GM12878 (cell line): ENCODE measurements at regions not wholly inside any gene's neighbourhood (a gene's known extent, or its start where the extent isn't known, plus 50 kb on each side); places are given as distances from the start of the nearest gene placed in this dataset.

ENCODE experiments used
- ATAC-seq: fragments of 200-7000 bp; cut with Tn5 transposase; 3 replicates; pipeline ENCODE4 v1.9.1; 2020; ENCODE audit warnings: mild to moderate bottlenecking, moderate library complexity
- BruUV-seq: library from RNA; stranded (reverse); fragments of 400-500 nt; replicated peaks from 2 replicates; lab custom pipeline; 2021; lab: Mats Ljungman, UMichigan
- CTCF ChIA-PET: fragments of 300-600 bp; sonication (Branson Sonifier 250); formaldehyde crosslinking; extraction: SDS; loops from one replicate; lab custom pipeline; 2021; ENCODE audit warnings: inconsistent platforms; lab: Yijun Ruan, JAX
- POLR2A ChIA-PET: fragments of 350-600 bp; formaldehyde crosslinking; extraction: SDS; loops from one replicate; lab custom pipeline; 2021; ENCODE audit warnings: inconsistent platforms; lab: Charles Lee
- RAD21 ChIA-PET: fragments of 300-600 bp; sonication (Branson Sonifier 250); formaldehyde crosslinking; loops from one replicate; lab custom pipeline; 2023; ENCODE audit warnings: antibody characterized with exemption; ENCODE audit not compliant: unreplicated experiment; lab: Charles Lee
- SMC1A ChIA-PET: fragments of 300-600 bp; sonication (Branson Sonifier 250); formaldehyde crosslinking; loops from one replicate; lab custom pipeline; 2023; ENCODE audit not compliant: unreplicated experiment, uncharacterized antibody; lab: Charles Lee
- DNase-seq: peaks from one replicate; pipeline ENCODE4 v3.0.0-alpha.2; 2011; ENCODE audit warnings: low read depth, low spot score
- FAIRE-seq: peaks from 3 replicates; lab custom pipeline; 2011; peaks lifted over from hg19 to GRCh38; lab: Jason Lieb, UNC
- H2AFZ ChIP-seq: 2 replicates; pipeline ENCODE4 v1.6.0; 2011; ENCODE audit warnings: low read depth, low read length, control low read depth; ENCODE audit not compliant: control insufficient read depth
- H3K27ac ChIP-seq: 2 replicates; pipeline ENCODE4 v1.5.1; 2011; ENCODE audit warnings: control low read depth; ENCODE audit not compliant: control insufficient read depth, insufficient read depth
- H3K27me3 ChIP-seq, 2 experiments: replicated peaks in 1 of 2; 2 replicates each; pipeline versions ENCODE4 v1.6.0 to v1.6.1; 2011; ENCODE audit warnings: low read length in 1 of 2; ENCODE audit not compliant: control insufficient read depth in 2 of 2, insufficient read depth in 2 of 2
- H3K36me3 ChIP-seq, 2 experiments: 2 replicates each; pipeline ENCODE4 v1.5.1; 2011; ENCODE audit warnings: low read length in 1 of 2; ENCODE audit not compliant: control insufficient read depth in 2 of 2, insufficient read depth in 2 of 2
- H3K4me1 ChIP-seq: 2 replicates; pipeline ENCODE4 v1.6.1; 2011; ENCODE audit warnings: mild to moderate bottlenecking, low read length, moderate library complexity, mixed read lengths; ENCODE audit not compliant: control insufficient read depth, insufficient read depth
- H3K4me2 ChIP-seq: 2 replicates; pipeline ENCODE4 v1.6.0; 2011; ENCODE audit warnings: control low read depth; ENCODE audit not compliant: control insufficient read depth, insufficient read depth
- H3K4me3 ChIP-seq: fragments of 200-600 bp; sonication (generic); 2 replicates; pipeline ENCODE4 v1.5.1; 2016
- H3K79me2 ChIP-seq: 2 replicates; pipeline ENCODE4 v1.6.0; 2011; ENCODE audit warnings: low read length; ENCODE audit not compliant: control insufficient read depth, insufficient read depth
- H3K9ac ChIP-seq: 2 replicates; pipeline ENCODE4 v1.8.0; 2011; ENCODE audit warnings: low read length, control low read depth, mixed read lengths; ENCODE audit not compliant: control insufficient read depth, insufficient read depth
- H3K9me3 ChIP-seq: replicated peaks from 3 replicates; pipeline ENCODE4 v1.5.1; 2011; ENCODE audit warnings: mild to moderate bottlenecking, low read length; ENCODE audit not compliant: control insufficient read depth, insufficient read depth
- H4K20me1 ChIP-seq: 2 replicates; pipeline ENCODE4 v1.6.0; 2011; ENCODE audit not compliant: control insufficient read depth, insufficient read depth
- BACH1 ChIP-seq: fragments of 450-650 bp; IDR thresholded peaks from 2 replicates; pipeline ENCODE4 v1.6.1; 2017; ENCODE audit warnings: mild to moderate bottlenecking, borderline replicate concordance
- CBFB ChIP-seq: IDR thresholded peaks from 2 replicates; pipeline ENCODE4 v1.6.1; 2016; ENCODE audit warnings: antibody characterized with exemption, low read depth
- GATAD2B ChIP-seq: fragments of 450-650 bp; conservative IDR thresholded peaks from 2 replicates; pipeline ENCODE4 v1.6.1; 2017; ENCODE audit warnings: low read depth, mild to moderate bottlenecking, moderate library complexity
- IKZF2 ChIP-seq, 2 experiments: fragments of 450-650 bp; IDR thresholded peaks; 2 replicates each; pipeline ENCODE4 v1.6.1; 2017; ENCODE audit warnings: mild to moderate bottlenecking in 2 of 2, moderate library complexity in 2 of 2
- MEF2B ChIP-seq: fragments of 450-650 bp; IDR thresholded peaks from 2 replicates; pipeline ENCODE4 v1.6.1; 2018; ENCODE audit warnings: mild to moderate bottlenecking, moderate library complexity; ENCODE audit not compliant: partially characterized antibody, poor library complexity, severe bottlenecking
- RAD21 ChIP-seq: IDR thresholded peaks from 2 replicates; pipeline ENCODE4 v1.6.1; 2011; ENCODE audit warnings: mild to moderate bottlenecking, low read depth, low read length, moderate library complexity; ENCODE audit not compliant: insufficient read depth
- ZZZ3 ChIP-seq: IDR thresholded peaks from 2 replicates; pipeline ENCODE4 v1.6.1; 2011; ENCODE audit warnings: low read depth; ENCODE audit not compliant: control insufficient read depth, insufficient read length
- WGBS: methylation state at CpG from one replicate; pipeline ENCODE4 v1.1.6; 2016; ENCODE audit warnings: low lambda C conversion rate; ENCODE audit not compliant: insufficient replicate concordance, insufficient coverage; ENCODE audit errors: missing lambda C conversion rate; 5-methylcytosine and 5-hydroxymethylcytosine counted together
- in situ Hi-C: fragments of 300-500 bp; cut with MboI; formaldehyde crosslinking; loops from 9 replicates; pipeline ENCODE4 v1.14.3; 2018; ENCODE audit warnings: mixed read lengths
- intact Hi-C: fragments of 100-400 bp; cut with micrococcal nuclease; formaldehyde crosslinking; loops from one replicate; pipeline ENCODE4 v1.14.2; 2022; ENCODE audit not compliant: unreplicated experiment
- TF ChIP-seq, protein P1 (sequence below): fragments of 450-650 bp; IDR thresholded peaks from 2 replicates; pipeline ENCODE4 v1.6.1; 2017; ENCODE audit warnings: borderline replicate concordance
- TF ChIP-seq, protein P2 (sequence below): IDR thresholded peaks from 2 replicates; pipeline ENCODE4 v1.6.1; 2012; ENCODE audit warnings: low read depth, low read length, improper control_type of control experiment
- TF ChIP-seq, protein P3 (sequence below): fragments of 450-650 bp; IDR thresholded peaks from 2 replicates; pipeline ENCODE4 v1.6.1; 2017; ENCODE audit warnings: low read depth, mild to moderate bottlenecking, moderate library complexity

DNA sequence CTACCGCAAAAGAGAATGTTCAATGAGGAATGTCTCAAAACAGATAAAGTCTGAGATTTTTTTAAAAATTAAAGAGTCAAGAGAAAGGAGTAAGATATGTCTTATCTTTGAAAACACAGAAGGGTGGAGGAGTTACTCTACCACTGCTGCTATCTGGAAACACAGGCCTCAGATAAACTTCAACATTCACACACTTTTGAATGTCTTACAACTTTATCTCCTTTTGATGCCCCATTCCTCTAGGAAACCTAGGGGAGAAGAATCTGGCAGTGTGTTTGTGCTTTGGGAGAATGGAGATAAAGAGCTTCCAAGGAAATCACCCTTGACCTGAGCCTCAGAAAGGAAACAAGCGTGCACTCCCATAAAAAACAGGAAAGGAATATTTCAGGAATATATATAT, 468.2 kb downstream of the PLOD2 start:
- in situ Hi-C loops, result no loop called here
- Histone ChIP-seq H3K36me3 (no peaks in the 10 kb centered on the region), H2AFZ (no peak overlapping the region), H3K27me3 (no peaks in the 10 kb centered on the region), H3K4me1 (no peaks in the 10 kb centered on the region), H3K9ac (no peak overlapping the region), H3K27ac (no peak overlapping the region), H4K20me1 (no peaks in the 10 kb centered on the region), H3K79me2 (no peaks in the 10 kb centered on the region), H3K4me3 (no peak overlapping the region), H3K9me3 (no peaks in the 10 kb centered on the region), H3K4me2 (no peak overlapping the region)
- ChIA-PET SMC1A (no interaction called here), CTCF (interaction anchor here (1.0 kb wide), 1 partner anchor 18 kb away, joined by 3 read pairs; no protein-coding TSS in a partner anchor), POLR2A (no interaction called here), RAD21 (no interaction called here)
- no peak for ATAC-seq
- intact Hi-C loops, result no loop called here
- 50% methylated on average over 2 of the region's 2 CpGs for WGBS
- TF ChIP-seq, protein P1, sequence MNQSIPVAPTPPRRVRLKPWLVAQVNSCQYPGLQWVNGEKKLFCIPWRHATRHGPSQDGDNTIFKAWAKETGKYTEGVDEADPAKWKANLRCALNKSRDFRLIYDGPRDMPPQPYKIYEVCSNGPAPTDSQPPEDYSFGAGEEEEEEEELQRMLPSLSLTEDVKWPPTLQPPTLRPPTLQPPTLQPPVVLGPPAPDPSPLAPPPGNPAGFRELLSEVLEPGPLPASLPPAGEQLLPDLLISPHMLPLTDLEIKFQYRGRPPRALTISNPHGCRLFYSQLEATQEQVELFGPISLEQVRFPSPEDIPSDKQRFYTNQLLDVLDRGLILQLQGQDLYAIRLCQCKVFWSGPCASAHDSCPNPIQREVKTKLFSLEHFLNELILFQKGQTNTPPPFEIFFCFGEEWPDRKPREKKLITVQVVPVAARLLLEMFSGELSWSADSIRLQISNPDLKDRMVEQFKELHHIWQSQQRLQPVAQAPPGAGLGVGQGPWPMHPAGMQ, result no peak
- TF ChIP-seq CBFB (no peak), RAD21 (no peak), ZZZ3 (no peak), MEF2B (no peak), BACH1 (no peak), GATAD2B (no peak), IKZF2 (IDR thresholded peaks at IDR 0.05) (no peak)
- TF ChIP-seq, protein P2, sequence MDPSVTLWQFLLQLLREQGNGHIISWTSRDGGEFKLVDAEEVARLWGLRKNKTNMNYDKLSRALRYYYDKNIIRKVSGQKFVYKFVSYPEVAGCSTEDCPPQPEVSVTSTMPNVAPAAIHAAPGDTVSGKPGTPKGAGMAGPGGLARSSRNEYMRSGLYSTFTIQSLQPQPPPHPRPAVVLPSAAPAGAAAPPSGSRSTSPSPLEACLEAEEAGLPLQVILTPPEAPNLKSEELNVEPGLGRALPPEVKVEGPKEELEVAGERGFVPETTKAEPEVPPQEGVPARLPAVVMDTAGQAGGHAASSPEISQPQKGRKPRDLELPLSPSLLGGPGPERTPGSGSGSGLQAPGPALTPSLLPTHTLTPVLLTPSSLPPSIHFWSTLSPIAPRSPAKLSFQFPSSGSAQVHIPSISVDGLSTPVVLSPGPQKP, result no peak
- TF ChIP-seq, protein P3, sequence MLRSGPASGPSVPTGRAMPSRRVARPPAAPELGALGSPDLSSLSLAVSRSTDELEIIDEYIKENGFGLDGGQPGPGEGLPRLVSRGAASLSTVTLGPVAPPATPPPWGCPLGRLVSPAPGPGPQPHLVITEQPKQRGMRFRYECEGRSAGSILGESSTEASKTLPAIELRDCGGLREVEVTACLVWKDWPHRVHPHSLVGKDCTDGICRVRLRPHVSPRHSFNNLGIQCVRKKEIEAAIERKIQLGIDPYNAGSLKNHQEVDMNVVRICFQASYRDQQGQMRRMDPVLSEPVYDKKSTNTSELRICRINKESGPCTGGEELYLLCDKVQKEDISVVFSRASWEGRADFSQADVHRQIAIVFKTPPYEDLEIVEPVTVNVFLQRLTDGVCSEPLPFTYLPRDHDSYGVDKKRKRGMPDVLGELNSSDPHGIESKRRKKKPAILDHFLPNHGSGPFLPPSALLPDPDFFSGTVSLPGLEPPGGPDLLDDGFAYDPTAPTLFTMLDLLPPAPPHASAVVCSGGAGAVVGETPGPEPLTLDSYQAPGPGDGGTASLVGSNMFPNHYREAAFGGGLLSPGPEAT, result no peak
- FAIRE-seq, result no peak
- BruUV-seq, result no TSS peak
- DNase-seq, result no peak
